ENCODE measurements at regions not wholly inside any gene's neighbourhood (a gene's known extent, or its start where the extent isn't known, plus 50 kb on each side); places are given as distances from the start of the nearest gene placed in this dataset.

GRCh38 chr5:42035526-42035925, 110.4 kb downstream of the FBXO4 start:
- CTCF ChIA-PET, result no interaction called here
- no peak overlapping the region for H3K4me3 Mint-ChIP-seq
- ATAC-seq, result no peak
- H3K4me1 Mint-ChIP-seq, result peaks cover 16% of the 10 kb centered on the region
- TF ChIP-seq, protein P1, sequence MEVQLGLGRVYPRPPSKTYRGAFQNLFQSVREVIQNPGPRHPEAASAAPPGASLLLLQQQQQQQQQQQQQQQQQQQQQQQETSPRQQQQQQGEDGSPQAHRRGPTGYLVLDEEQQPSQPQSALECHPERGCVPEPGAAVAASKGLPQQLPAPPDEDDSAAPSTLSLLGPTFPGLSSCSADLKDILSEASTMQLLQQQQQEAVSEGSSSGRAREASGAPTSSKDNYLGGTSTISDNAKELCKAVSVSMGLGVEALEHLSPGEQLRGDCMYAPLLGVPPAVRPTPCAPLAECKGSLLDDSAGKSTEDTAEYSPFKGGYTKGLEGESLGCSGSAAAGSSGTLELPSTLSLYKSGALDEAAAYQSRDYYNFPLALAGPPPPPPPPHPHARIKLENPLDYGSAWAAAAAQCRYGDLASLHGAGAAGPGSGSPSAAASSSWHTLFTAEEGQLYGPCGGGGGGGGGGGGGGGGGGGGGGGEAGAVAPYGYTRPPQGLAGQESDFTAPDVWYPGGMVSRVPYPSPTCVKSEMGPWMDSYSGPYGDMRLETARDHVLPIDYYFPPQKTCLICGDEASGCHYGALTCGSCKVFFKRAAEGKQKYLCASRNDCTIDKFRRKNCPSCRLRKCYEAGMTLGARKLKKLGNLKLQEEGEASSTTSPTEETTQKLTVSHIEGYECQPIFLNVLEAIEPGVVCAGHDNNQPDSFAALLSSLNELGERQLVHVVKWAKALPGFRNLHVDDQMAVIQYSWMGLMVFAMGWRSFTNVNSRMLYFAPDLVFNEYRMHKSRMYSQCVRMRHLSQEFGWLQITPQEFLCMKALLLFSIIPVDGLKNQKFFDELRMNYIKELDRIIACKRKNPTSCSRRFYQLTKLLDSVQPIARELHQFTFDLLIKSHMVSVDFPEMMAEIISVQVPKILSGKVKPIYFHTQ (CRISPR knock-in tag; IDR thresholded peaks at IDR 0.05), result no peak
- TF ChIP-seq ZNF232 (CRISPR knock-in tag; IDR thresholded peaks at IDR 0.05) (no peak), RORB (CRISPR knock-in tag; IDR thresholded peaks at IDR 0.05) (no peak), E2F5 (CRISPR knock-in tag; IDR thresholded peaks at IDR 0.05) (no peak), CDX4 (CRISPR knock-in tag; IDR thresholded peaks at IDR 0.05; ENCODE audit: borderline replicate concordance) (no peak), ESRRA (CRISPR knock-in tag; IDR thresholded peaks at IDR 0.05; ENCODE audit: borderline replicate concordance) (no peak), RELA (CRISPR knock-in tag; IDR thresholded peaks at IDR 0.05; ENCODE audit: borderline replicate concordance) (no peak), NR2C2 (CRISPR knock-in tag; IDR thresholded peaks at IDR 0.05) (no peak), TP53 (CRISPR knock-in tag; IDR thresholded peaks at IDR 0.05) (no peak), SOX15 (CRISPR knock-in tag; IDR thresholded peaks at IDR 0.05) (no peak), ELF4 (CRISPR knock-in tag; IDR thresholded peaks at IDR 0.05; ENCODE audit: low read depth) (no peak), OVOL2 (CRISPR knock-in tag; IDR thresholded peaks at IDR 0.05; ENCODE audit: borderline replicate concordance) (no peak), MLX (CRISPR knock-in tag; IDR thresholded peaks at IDR 0.05) (no peak), EMX1 (CRISPR knock-in tag; IDR thresholded peaks at IDR 0.05) (no peak), NR1H2 (CRISPR knock-in tag; IDR thresholded peaks at IDR 0.05) (no peak)
- TF ChIP-seq, protein P2, sequence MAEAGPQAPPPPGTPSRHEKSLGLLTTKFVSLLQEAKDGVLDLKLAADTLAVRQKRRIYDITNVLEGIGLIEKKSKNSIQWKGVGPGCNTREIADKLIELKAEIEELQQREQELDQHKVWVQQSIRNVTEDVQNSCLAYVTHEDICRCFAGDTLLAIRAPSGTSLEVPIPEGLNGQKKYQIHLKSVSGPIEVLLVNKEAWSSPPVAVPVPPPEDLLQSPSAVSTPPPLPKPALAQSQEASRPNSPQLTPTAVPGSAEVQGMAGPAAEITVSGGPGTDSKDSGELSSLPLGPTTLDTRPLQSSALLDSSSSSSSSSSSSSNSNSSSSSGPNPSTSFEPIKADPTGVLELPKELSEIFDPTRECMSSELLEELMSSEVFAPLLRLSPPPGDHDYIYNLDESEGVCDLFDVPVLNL (CRISPR knock-in tag; IDR thresholded peaks at IDR 0.05; ENCODE audit: borderline replicate concordance, low read depth), result no peak
- TF ChIP-seq, protein P3, sequence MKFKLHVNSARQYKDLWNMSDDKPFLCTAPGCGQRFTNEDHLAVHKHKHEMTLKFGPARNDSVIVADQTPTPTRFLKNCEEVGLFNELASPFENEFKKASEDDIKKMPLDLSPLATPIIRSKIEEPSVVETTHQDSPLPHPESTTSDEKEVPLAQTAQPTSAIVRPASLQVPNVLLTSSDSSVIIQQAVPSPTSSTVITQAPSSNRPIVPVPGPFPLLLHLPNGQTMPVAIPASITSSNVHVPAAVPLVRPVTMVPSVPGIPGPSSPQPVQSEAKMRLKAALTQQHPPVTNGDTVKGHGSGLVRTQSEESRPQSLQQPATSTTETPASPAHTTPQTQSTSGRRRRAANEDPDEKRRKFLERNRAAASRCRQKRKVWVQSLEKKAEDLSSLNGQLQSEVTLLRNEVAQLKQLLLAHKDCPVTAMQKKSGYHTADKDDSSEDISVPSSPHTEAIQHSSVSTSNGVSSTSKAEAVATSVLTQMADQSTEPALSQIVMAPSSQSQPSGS (CRISPR knock-in tag; IDR thresholded peaks at IDR 0.05; ENCODE audit: borderline replicate concordance, low read depth), result no peak
- H3K36me3 Mint-ChIP-seq, result no peaks in the 10 kb centered on the region
- no peaks in the 10 kb centered on the region for H3K27me3 Mint-ChIP-seq (ENCODE audit: low read depth)
- no peak for DNase-seq (ENCODE audit: low spot score)
- H3K27ac Mint-ChIP-seq, result no peak overlapping the region
- POLR2A ChIA-PET, result no interaction called here
- H3K9me3 Mint-ChIP-seq, result peaks cover 4% of the 10 kb centered on the region; the same call in 1 of the 2 replicates

- POLR2A ChIA-PET, result no interaction called here
- no peak for ATAC-seq
- no peak for DNase-seq (ENCODE audit: low spot score)
- no peaks in the 10 kb centered on the region for H3K36me3 Mint-ChIP-seq
- H3K9me3 Mint-ChIP-seq, result peaks cover 4% of the 10 kb centered on the region; the same call in 1 of the 2 replicates
- TF ChIP-seq RORB (CRISPR knock-in tag; IDR thresholded peaks at IDR 0.05), result peak; percentile 77; the same call in 1 of the 2 replicates
- TF ChIP-seq IRF2 (CRISPR knock-in tag; IDR thresholded peaks at IDR 0.05; ENCODE audit: borderline replicate concordance, low read depth), result no peak
- H3K27me3 Mint-ChIP-seq (ENCODE audit: low read depth), result no peaks in the 10 kb centered on the region
- no peak overlapping the region for H3K4me3 Mint-ChIP-seq
- CTCF ChIA-PET, result interaction anchor here (1.3 to 1.9 kb wide), 2 partner anchors 21 to 547 kb away, joined by 3 to 11 read pairs; no protein-coding TSS in a partner anchor
- peaks cover 24% of the 10 kb centered on the region for H3K4me1 Mint-ChIP-seq
- H3K27ac Mint-ChIP-seq, result no peak overlapping the region
Observed at GRCh38 chr5:42036379-42036778, 111.3 kb downstream of the FBXO4 start.
